ENCODE measurements at regions not wholly inside any gene's neighbourhood (a gene's known extent, or its start where the extent isn't known, plus 50 kb on each side); places are given as distances from the start of the nearest gene placed in this dataset.

- TF ChIP-seq CTCF (IDR thresholded peaks at IDR 0.05) (no peak), POLR2A (IDR thresholded peaks at IDR 0.05) (no peak), EP300 (IDR thresholded peaks at IDR 0.05) (no peak)
Observed at GRCh38 chr15:68518046-68518445, 60.7 kb upstream of the CORO2B start.

All from suprapubic skin (tissue), 3 donors.